Suprapubic skin (tissue), 3 donors: ENCODE measurements at regions not wholly inside any gene's neighbourhood (a gene's known extent, or its start where the extent isn't known, plus 50 kb on each side); places are given as distances from the start of the nearest gene placed in this dataset.

ENCODE experiments used
- CTCF ChIP-seq, 2 donors: fragments of 200-600 bp in 1 of 2; fragments of 450-650 bp in 1 of 2; sonication (generic) in 1 of 2; IDR thresholded peaks; one replicate each; pipeline ENCODE4 v1.5.1; 2016 to 2019; ENCODE audit warnings: antibody characterized with exemption in 2 of 2, mild to moderate bottlenecking in 1 of 2, moderate library complexity in 1 of 2
- EP300 ChIP-seq: sonication (generic); formaldehyde crosslinking; IDR thresholded peaks from one replicate; pipeline ENCODE4 v1.6.1; 2017; ENCODE audit warnings: antibody characterized with exemption
- POLR2A ChIP-seq, 2 donors: fragments of 450-650 bp; IDR thresholded peaks; one replicate each; pipeline ENCODE4 v1.6.1; 2017; ENCODE audit warnings: antibody characterized with exemption in 2 of 2, mild to moderate bottlenecking in 2 of 2, moderate library complexity in 2 of 2

DNA sequence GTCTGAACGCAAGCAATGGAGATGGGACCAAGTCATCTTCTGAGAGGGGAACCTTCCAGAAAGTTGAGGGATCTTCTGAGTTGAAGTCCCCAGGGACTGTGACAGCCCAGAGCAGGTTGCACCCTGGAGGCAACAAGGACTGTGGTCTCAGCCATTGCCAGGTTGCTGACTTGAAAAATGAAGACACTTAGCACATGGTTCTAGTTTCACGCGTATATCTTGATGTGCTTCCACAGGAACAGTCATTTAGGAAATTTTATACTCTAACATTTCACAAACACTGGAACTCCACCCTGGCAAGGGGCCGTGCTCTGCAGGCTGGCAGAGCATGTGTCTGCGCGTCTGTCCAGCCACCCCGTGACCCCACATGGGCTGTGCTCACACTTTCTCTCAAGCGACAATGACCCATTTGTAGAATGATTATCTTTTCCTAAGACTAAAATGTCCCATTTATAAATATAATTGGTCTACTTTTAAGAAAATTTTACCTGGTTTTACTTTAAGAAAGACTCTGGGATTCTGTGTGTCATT lies 157.0 kb downstream of the ERMARD start:
- TF ChIP-seq EP300 = no peak
- TF ChIP-seq POLR2A (IDR thresholded peaks at IDR 0.05) = no peak
- no peak for TF ChIP-seq CTCF (IDR thresholded peaks at IDR 0.05)
